GM12873 (cell line): ENCODE measurements at regions not wholly inside any gene's neighbourhood (a gene's known extent, or its start where the extent isn't known, plus 50 kb on each side); places are given as distances from the start of the nearest gene placed in this dataset.

Experiments
- TF ChIP-seq, protein P1 (sequence below): IDR thresholded peaks from 2 replicates; pipeline ENCODE4 v1.5.1; 2012; ENCODE audit warnings: low read depth, mild to moderate bottlenecking, moderate library complexity, low read length, control low read depth; ENCODE audit not compliant: insufficient read depth; ENCODE audit errors: missing control alignments

DNA sequence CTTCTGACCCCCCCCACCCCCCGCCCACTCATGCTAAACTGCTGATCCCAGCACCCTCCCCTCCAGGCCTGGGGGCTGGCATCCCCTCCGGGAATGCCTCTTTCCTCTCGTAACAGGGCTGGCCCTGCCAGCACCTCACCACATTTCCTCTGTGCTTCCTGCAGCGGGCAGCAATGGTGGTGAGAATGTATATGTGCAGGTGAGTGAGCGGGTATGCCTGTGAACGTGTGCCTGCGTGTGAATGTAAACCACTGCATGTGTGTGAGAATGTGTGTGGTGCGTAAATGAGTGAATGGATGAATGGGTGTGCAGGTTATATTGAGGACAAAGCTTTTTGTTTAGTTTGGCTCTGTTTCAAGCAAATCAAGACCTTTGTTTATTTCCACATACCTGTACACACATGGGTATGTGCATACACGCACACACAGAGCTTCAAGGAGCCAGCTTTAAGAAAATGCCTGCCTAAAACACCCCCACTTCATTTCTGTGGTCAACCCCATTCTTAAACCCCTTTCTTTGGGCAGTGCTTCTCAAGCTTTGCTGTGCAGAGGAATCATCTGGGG is 95.7 kb upstream of the SHB start:
- TF ChIP-seq, protein P1, sequence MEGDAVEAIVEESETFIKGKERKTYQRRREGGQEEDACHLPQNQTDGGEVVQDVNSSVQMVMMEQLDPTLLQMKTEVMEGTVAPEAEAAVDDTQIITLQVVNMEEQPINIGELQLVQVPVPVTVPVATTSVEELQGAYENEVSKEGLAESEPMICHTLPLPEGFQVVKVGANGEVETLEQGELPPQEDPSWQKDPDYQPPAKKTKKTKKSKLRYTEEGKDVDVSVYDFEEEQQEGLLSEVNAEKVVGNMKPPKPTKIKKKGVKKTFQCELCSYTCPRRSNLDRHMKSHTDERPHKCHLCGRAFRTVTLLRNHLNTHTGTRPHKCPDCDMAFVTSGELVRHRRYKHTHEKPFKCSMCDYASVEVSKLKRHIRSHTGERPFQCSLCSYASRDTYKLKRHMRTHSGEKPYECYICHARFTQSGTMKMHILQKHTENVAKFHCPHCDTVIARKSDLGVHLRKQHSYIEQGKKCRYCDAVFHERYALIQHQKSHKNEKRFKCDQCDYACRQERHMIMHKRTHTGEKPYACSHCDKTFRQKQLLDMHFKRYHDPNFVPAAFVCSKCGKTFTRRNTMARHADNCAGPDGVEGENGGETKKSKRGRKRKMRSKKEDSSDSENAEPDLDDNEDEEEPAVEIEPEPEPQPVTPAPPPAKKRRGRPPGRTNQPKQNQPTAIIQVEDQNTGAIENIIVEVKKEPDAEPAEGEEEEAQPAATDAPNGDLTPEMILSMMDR, result no peak

GRCh38 chr9:38163518-38163917 is 94.5 kb upstream of the SHB start:
- TF ChIP-seq, protein P1, result no peak

DNA sequence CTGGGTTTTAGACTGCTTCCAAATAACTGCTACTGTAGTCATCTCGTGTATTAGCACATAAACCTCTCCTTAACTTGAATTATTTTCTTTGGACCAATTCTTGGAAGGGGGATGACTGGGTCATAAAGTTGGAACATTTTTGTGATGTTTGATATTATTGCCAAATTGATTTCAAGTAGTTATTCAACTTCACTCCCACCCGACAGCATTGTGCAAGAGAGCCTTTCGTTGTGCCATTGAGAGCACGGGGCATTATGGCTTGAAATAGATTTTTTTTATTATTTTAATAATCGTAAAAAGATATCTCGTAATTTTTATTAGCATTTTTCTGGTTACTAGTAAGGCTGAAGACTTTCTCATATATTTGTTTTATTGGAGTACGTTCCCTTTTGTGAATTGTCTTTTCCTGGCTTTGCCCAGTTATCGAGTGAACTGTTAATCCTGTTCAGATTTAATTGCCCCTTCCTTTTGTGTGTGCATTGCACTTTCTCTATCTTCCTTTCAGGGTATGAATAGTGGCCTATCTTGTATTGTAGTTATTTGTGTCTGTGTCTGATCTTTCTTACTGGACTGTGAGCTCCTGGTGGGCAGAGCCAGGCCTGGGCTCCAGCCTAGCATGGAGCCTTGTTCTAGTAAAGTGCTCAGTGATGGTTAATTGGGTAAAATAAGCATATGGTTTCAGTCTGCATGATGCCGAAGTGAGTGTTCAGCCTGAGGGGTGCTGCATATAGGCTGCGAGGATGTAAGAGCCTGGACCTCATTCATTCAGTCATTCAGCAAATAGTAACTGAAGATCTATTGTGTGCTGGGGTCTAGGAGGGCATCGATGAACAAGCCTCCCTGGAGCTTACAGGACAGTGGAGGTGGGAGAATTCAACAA is 93.5 kb upstream of the SHB start:
- TF ChIP-seq, protein P1, result no peak

DNA sequence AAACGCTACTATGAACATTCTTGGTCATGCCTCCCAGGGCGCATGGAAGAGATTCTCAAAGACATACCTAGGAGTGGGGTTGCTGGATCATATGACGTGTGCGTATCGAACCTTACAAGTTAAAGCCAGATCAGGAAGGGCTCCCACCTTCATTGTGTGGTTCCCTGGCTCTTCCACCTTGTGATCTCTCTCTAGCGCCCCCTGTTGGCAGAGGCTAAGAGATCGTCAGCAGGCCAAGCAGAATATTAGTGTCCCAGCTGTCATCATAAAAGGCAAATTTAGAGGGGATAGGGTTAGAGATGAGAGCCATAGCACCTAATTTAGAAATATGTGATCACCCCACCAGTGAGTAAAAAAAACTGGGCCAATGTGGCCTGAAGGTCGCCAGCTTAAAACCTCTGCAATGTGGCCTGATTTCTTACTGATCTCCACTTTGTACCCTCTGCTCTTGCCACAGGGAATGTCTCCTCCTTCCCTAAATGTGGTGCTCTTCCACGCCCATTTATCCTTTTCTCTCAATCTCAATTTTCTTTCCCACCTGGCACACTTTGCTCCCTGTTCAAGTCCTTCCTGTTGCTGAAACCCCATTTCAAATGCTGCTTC is 91.7 kb upstream of the SHB start:
- TF ChIP-seq, protein P1, result peak; percentile 94

DNA sequence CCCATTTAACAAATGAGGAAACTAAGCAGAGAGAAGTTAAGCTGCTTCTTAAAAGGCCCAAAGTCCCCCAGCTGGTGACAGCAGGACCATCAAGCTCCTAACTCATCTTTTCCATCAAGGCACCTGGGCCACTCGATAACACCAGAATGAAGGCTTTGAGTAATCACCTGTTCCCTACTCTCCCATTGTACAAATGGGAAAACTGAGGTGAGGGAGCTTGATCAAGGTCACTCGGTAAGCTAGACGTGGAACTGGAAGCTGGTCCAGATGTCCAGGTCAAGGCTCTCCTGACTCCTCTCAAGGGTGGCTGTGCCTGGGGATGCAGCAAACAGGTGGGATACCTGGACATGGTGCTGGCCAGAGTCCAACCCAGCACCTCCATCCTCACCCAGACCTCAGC is 90.6 kb upstream of the SHB start:
- TF ChIP-seq, protein P1, result no peak

DNA sequence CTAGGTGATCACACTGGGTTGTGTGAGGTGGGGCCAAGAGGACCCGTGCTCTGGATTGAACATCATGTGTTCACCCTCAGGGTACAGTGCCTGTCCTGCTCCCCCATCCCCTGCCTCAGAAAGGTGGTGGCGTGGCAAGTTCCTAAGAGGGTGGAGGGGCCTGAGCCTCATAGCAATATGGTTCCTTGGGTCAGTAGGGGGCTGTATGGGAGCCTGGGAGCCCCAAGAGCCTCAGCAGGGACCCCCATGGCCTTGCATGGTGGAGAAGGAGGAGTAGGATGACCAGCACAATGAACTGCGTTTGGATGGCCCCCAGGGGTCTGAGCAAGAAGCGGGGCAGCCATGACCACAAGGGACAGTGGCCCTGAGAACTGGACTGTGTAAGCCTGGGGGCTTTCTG is 89.6 kb upstream of the SHB start:
- TF ChIP-seq, protein P1, result no peak

DNA sequence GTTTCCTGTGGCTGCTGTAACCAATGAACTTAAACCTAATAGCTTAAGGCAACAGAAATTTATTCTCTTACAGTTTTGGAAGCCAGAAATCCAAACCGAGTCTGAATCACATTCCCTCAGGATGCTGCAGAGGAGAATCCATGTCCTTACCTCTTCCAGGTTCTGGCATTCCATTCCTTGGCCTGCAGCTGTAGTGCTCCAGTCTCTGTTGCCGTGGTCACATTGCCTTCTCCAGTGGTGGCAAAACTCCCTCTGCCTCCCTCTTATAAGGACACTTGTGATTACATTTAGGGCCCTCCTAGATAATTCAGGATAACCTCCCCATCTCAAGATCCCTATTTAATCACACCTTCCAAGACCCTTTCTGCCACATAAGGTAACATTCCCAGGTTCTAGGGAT is 88.7 kb upstream of the SHB start:
- TF ChIP-seq, protein P1, result no peak
